Hindlimb muscle (tissue), 1 donor: ENCODE measurements at regions not wholly inside any gene's neighbourhood (a gene's known extent, or its start where the extent isn't known, plus 50 kb on each side); places are given as distances from the start of the nearest gene placed in this dataset.
"Not testable (repeated sequence)": the region's sequence is repeated elsewhere in the genome, so short reads cannot be mapped to it uniquely, and the experiment has no call there.

Source experiments
- DNase-seq: peaks from one replicate; pipeline ENCODE4 v3.0.0-alpha.2; 2013

- DNase-seq = no peak
These were observed 285.1 kb upstream of the STAC start for GRCh38 chr3:36095238-36095637.

- DNase-seq = no peak
These were observed 283.1 kb upstream of the STAC start for GRCh38 chr3:36097209-36097608.

DNA sequence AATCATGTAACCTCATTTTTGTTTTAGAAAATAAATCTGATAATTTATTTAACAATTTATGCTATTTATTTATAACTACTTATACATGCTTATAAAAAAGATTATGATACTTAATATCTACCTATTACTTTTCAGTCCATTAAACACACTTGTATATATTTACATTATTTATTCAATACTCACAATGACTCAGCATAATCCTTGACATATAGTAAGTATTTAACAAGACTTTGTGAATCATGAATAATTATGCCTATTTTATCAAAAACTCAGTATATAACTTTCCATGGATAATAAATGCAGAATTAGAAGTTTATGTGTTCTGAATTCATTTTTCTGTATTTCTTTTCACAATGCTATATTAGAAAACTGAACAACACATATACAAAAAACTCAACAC, 266.0 kb upstream of the STAC start:
- DNase-seq = no peak

GRCh38 chr3:36124118-36124796, 256.0 kb upstream of the STAC start:
- DNase-seq = no peak

- no peak for DNase-seq
These were observed 248.1 kb upstream of the STAC start for GRCh38 chr3:36132214-36132613.

GRCh38 chr3:36135863-36136262, 244.4 kb upstream of the STAC start:
- DNase-seq = no peak

DNA sequence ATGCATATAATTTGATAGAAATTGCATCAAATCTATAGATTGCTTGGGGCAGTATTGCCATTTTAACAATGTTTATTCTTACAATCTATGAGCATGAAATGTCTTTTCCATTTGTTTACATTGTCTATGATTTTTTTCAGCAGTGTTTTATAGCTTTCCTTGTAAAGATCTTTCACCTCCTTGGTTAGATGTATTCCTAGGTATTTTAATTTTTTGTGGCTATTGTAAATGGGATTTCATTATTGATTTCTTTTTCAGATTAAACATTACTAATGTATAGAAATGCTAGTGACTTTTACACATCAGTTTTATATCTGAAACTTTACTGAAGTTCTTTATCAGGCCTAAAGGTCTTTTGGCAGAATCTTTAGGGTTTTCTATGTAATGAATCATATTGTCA, 237.6 kb upstream of the STAC start:
- no peak for DNase-seq

GRCh38 chr3:36146404-36146803, 233.9 kb upstream of the STAC start:
- DNase-seq = no peak

DNA sequence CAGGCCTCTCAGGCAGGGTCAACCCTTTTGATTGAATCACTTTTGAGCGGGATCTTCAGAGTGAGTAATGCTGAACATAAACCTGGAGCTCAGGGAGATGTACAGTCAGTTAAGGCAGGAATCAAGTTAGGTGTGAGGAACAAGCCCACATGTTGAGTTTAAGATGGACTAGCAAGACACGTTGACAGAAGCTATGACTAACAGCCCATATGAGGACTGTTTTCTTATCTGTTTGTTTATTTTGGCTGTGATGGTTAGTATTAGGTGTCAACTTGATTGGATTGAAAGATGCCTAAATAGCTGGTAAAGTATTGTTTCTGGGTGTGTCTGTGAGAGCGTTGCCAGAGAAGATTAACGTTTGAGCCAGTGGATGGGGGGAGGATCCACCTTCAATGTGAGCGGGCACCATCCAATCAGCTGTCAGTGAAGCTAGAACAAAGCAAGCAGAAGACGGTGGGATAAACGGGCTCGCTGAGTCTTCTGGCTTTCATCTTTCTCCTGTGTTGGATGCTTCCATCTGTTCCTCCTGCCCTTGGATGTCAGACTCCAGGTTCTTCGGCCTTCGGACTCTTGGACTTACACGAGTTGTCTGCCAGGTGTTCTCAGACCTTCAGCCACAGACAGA, 232.3 kb upstream of the STAC start:
- no peak for DNase-seq

DNA sequence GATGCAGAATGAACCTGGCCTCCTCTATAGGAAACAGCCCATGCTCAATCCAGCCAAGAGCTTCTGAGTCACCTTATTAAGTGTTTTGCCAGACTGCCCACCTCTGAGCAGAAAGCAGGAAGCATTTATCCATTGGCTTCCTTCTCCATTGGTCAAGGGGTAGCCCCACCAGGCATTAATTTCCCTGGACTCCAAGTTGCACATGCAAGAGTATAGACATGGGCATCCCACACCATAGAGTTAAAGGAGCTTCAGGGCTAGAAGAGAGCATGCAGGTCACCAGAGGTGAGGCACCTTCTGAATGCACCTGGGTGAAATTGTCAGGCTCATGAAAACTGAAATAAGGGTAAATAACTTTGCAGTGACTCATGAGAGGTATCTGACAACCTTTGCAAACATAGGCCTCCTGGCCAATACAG, 230.8 kb upstream of the STAC start:
- no peak for DNase-seq

GRCh38 chr3:36155515-36155914, 224.8 kb upstream of the STAC start:
- no peak for DNase-seq

GRCh38 chr3:36164400-36164799, 215.9 kb upstream of the STAC start:
- DNase-seq = no peak

GRCh38 chr3:36165509-36166290, 214.6 kb upstream of the STAC start:
- DNase-seq = no peak

GRCh38 chr3:36166477-36166876, 213.8 kb upstream of the STAC start:
- DNase-seq = no peak

- no peak for DNase-seq
These were observed 207.6 kb upstream of the STAC start for GRCh38 chr3:36172699-36173098.

- no peak for DNase-seq
These were observed 205.0 kb upstream of the STAC start for GRCh38 chr3:36175113-36175812.

DNA sequence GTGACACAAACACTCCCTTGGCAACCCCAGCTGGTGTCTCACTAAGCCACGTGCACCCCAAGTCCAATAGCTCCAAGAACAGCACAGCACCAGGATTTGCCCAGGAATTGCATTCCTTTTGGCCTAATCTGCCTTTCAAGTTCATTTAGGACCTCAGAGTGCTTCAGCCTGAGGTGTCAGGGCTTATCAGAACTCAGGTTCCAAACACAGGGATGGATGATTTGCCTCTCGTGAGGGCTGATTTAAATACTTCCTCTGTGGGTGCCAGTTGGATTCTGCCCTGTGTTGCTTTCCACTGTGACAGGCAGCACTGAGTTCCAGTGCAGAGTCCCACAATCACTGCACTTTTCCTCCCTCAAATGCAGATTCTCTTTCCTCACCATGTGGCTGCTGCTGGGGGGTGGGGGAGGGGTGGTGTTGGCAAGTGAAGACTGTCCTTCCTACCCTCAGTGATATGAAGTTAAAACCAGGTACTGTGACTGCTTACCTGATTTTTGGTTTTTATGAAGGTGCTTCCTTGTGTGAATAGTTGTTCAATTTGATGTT, 204.3 kb upstream of the STAC start:
- no peak for DNase-seq

- no peak for DNase-seq
These were observed 202.3 kb upstream of the STAC start for GRCh38 chr3:36178018-36178417.

DNA sequence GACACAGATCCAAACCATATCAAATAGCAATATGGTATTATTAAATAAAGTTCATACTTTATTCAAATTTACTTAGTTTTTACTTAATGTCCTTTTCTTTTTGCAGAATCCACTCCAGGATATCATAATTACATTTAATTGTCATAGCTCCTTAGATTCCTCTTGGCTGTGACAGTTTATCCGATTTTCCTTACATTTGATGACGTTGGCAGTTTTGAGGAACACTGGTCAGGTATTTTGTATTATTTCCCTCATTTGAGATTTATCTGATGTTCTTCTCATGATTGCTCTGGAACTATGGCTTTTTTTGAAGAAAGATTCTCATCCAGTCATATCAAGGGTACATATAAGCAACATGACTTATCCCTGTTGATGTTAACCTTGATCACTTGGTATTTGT, 198.3 kb upstream of the STAC start:
- DNase-seq = no peak

DNA sequence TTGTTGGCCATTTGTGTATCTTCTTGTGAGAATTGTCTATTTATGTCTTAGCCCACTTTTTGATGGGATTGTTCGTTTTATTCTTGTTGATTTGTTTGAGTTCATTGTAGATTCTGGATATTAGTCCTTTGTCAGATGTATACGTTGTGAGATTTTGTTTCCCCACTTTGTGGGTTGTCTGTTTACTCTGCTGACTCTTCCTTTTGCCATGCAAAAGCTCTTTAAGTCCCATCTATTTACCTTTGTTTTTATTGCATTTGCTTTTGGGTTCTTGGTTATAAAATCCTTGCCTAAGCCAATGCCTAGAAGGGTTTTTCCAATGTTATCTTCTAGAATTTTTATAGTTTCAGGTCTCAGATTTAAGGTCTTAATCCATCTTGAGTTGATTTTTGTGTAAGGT, 193.1 kb upstream of the STAC start:
- not testable (repeated sequence) for DNase-seq

GRCh38 chr3:36192901-36193300, 187.4 kb upstream of the STAC start:
- no peak for DNase-seq

DNA sequence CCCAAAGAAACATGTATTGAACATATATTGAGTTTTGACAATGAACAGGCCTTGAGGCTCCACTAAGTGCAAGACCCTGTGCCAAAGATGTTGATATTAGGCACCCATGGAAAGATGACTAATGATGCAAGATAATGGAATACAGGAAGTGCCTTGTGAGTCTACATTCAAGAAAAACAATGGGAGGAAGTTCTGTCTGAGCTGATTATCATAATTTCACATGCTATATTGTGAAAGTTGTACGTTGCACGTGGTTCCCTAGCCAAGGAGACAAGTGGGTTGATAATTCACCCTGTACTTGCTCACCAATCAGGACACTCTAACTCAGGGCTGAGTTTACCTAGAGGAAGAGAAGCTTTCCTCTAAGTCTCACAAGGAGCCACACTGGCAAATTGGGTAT, 186.9 kb upstream of the STAC start:
- no peak for DNase-seq

DNA sequence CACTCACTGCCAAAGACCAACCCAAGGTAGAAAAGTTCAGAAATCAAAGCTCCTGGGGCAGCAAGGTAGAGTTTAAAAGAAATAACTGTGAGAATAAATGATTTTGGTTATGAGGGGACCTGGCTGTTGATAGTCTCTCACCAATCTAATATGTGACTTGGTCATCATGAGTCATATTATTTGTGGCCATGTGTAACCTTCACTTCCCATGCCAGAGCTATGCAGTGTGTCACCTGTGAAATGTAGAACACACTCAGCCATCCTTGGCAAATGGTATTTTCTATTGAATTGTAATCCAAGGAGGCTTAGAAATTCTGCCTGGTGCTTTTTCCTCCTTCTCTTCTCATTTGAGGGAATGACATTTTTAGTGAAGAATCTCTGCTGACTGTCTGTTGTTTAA, 184.2 kb upstream of the STAC start:
- DNase-seq = no peak
